Adrenal gland (tissue), 5 donors: ENCODE measurements at regions not wholly inside any gene's neighbourhood (a gene's known extent, or its start where the extent isn't known, plus 50 kb on each side); places are given as distances from the start of the nearest gene placed in this dataset.

Experiments used
- CTCF ChIP-seq, 6 experiments: fragments of 450-650 bp in 4 of 6; fragments of 200-600 bp in 2 of 6; sonication (generic) in 1 of 6; IDR thresholded peaks; 1 replicate in 5 of 6; 2 replicates in 1 of 6; pipeline versions ENCODE4 v1.5.1 to v1.8.0; 2016 to 2021; ENCODE audit warnings: antibody characterized with exemption in 6 of 6, mild to moderate bottlenecking in 2 of 6, moderate library complexity in 1 of 6
- POLR2A ChIP-seq, 2 donors: fragments of 450-650 bp; IDR thresholded peaks; one replicate each; pipeline ENCODE4 v1.6.1; 2017; ENCODE audit warnings: antibody characterized with exemption in 2 of 2, mild to moderate bottlenecking in 2 of 2, moderate library complexity in 1 of 2
- donor health status: DM: no; HTN: no; CAD: no.

DNA sequence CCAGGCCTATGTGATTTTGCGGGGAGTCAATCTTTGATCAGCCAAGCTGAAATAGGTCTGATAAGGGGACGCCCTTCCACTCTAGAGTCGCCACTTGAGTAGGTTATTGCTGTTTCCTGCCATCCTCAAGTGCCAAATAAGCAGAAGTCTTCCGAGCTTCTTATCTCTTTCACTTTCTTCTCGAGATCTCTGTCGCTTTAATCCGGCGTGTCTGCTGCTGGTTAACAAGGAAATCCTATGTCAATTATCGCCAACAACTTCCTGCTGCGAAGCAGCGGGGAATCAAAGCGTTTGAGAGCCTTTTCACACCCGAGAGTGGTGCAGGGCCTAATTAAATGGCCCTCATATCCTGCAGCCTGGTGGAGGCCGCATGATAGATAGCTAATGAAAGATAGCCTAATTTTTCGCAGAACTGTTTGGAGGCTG is 215.9 kb downstream of the RAB11FIP2 start:
- no peak for TF ChIP-seq POLR2A (IDR thresholded peaks at IDR 0.05)
- no peak for TF ChIP-seq CTCF (IDR thresholded peaks at IDR 0.05)
